ENCODE measurements at regions not wholly inside any gene's neighbourhood (a gene's known extent, or its start where the extent isn't known, plus 50 kb on each side); places are given as distances from the start of the nearest gene placed in this dataset.

DNA sequence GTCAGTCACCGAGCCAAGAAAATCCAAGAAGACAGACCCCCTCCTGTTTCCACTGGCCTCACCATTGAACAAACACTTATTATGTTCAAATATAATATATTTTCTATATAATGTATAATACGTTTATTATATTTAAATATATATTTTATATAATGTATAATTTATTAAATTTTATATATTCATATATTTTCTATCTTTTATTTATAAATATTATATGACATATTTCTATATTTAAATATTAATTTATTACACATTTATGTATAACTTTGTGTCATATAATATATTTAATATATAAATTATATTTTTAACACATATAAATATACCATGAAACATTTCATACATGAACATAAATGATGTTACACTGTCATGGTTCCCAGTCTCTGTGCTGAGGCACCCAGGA, 60.9 kb upstream of the RMDN2 start:
- no peak for DNase-seq (ENCODE audit: low read depth, low spot score)

GRCh38 chr2:37865640-37866039, 59.4 kb upstream of the RMDN2 start:
- DNase-seq (ENCODE audit: low read depth, low spot score): no peak

DNA sequence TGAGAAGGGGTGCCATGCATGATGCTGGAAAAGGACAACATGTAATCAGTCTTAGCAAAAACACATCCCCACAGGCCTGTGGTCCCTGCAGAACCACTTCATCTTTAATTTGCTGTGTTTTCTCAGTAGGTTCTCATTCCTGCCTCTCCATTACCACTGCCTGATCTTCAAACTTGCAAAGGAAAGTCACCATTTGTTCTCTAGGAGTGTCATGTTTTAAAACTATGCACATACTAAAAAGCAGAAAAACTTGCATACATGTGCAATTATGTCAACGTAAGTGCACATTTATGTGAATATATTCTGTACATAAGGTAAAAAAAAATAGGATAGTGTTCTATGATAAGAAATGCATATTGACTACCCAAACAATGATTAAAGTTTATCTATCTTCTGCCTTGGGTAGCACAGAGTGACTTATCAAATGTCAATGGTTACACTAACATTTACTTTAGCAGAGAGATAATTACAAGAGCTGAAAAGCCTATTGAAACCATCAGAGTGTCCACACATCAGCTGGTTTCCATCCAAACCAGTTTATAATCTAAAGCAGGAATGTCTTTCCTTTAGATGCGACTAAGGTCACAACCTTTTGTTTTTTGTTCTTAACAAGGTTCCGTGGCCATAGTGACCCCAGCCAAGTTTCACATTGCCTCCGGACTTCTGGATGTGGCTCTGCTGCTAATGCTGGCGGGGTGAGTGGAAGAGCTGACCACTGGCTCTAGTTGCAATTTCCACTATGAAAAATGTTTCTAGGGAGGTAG, 58.7 kb upstream of the RMDN2 start:
- no peak for DNase-seq (ENCODE audit: low read depth, low spot score)

GRCh38 chr2:37867166-37867565, 57.9 kb upstream of the RMDN2 start:
- DNase-seq (ENCODE audit: low read depth, low spot score): no peak

DNA sequence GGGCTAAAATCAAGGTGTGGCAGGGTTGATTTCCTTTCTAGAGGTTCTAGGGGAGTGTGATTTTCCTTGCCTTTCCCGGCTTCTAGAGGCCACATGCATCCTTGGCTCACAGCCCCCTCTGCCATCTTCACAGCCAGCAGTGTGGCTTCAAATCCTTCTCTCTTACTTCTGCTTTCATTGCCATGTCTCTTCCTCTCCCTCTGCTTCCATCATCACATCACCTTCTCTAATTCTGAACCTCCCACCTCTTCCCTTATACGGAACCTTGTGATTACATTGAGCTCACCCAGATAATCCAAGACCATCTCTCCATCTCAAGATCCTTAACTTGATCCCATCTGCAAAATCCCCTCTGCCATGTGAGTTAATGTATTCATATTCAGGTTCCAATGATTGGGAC, 56.2 kb upstream of the RMDN2 start:
- DNase-seq (ENCODE audit: low read depth, low spot score): no peak

GRCh38 chr2:37869304-37869703, 55.8 kb upstream of the RMDN2 start:
- no peak for DNase-seq (ENCODE audit: low read depth, low spot score)

GRCh38 chr2:37869771-37870170, 55.3 kb upstream of the RMDN2 start:
- no peak for DNase-seq (ENCODE audit: low read depth, low spot score)

GRCh38 chr2:37870829-37871228, 54.3 kb upstream of the RMDN2 start:
- no peak for DNase-seq (ENCODE audit: low read depth, low spot score)

GRCh38 chr2:37871456-37872191, 53.5 kb upstream of the RMDN2 start:
- no peak for DNase-seq (ENCODE audit: low read depth, low spot score)

GRCh38 chr2:37872192-37872750, 52.8 kb upstream of the RMDN2 start:
- no peak for DNase-seq (ENCODE audit: low read depth, low spot score)

DNA sequence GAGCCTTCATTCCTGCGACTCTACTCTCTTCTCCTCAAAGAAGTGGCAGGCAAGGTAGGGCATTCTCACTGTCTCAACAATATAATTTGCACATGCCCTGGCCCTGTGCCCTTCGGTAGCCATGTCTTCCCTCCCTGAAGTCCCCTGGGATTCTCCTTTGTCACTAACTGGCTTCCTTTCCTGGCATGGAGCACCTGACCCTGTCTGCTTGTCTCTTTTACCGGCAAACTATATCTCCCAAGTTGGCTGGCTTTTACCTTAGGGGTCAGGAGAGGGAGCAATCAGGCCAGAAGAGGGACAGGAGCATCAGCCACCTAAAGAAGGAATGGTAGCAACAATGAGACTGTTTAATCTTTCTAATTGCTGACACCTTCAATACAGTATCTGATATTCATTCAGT, 51.9 kb upstream of the RMDN2 start:
- DNase-seq (ENCODE audit: low read depth, low spot score): no peak

- DNase-seq (ENCODE audit: low read depth, low spot score): no peak
These were observed 51.2 kb upstream of the RMDN2 start for GRCh38 chr2:37873749-37874330.

DNA sequence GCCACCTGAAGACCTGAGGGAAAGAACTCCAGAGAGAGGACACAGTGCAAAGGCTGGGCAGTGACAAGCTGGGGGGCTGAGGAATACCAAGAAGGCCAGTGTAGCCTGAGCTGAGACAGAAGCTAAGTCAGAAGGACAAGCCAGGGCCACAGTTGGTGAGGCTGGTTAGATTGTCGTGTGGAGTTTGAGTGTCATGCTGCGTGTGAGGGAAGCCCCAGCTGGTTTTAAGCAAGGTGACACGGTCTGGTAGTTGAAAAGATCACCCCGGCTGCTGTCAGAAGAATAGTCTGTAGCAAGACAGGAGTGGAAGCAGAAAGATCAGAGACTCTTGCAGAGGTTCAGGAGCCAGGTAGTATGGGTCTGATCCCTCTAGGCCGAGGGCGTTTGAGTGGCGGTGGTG, 50.6 kb upstream of the RMDN2 start:
- no peak for DNase-seq (ENCODE audit: low read depth, low spot score)
